Lung (tissue), 9 donors: ENCODE measurements at regions not wholly inside any gene's neighbourhood (a gene's known extent, or its start where the extent isn't known, plus 50 kb on each side); places are given as distances from the start of the nearest gene placed in this dataset.
"Not testable (repeated sequence)": the region's sequence is repeated elsewhere in the genome, so short reads cannot be mapped to it uniquely, and the experiment has no call there.

Experiments used
- ATAC-seq: fragments of 200-7000 bp; cut with Tn5 transposase; one replicate; pipeline ENCODE4 v1.9.1; 2020; ENCODE audit warnings: moderate number of reproducible peaks; ENCODE audit not compliant: insufficient read depth, low FRiP score
- DNase-seq, 3 donors: peaks; one replicate each; pipeline ENCODE4 v3.0.0-alpha.2; 2013 to 2017
- H3K27ac ChIP-seq, 2 donors: one replicate each; pipeline ENCODE4 v1.5.1; 2013; ENCODE audit warnings: mild to moderate bottlenecking in 2 of 2, moderate library complexity in 2 of 2, control low read depth in 1 of 2, inconsistent platforms in 1 of 2, low read depth in 1 of 2, low read length in 1 of 2
- H3K27me3 ChIP-seq, 3 donors: one replicate each; pipeline ENCODE4 v1.5.1; 2013; ENCODE audit warnings: low read length in 2 of 3; ENCODE audit not compliant: control insufficient read depth in 3 of 3, insufficient read depth in 3 of 3
- H3K36me3 ChIP-seq, 4 donors: one replicate each; pipeline ENCODE4 v1.5.1; 2013; ENCODE audit warnings: low read length in 4 of 4, mild to moderate bottlenecking in 1 of 4, moderate library complexity in 1 of 4; ENCODE audit not compliant: control insufficient read depth in 4 of 4, insufficient read depth in 4 of 4
- H3K4me1 ChIP-seq, 5 donors: one replicate each; pipeline ENCODE4 v1.5.1; 2013; ENCODE audit warnings: low read length in 5 of 5, mild to moderate bottlenecking in 2 of 5, moderate library complexity in 1 of 5; ENCODE audit not compliant: control insufficient read depth in 5 of 5, insufficient read depth in 5 of 5
- H3K4me3 ChIP-seq: one replicate; pipeline ENCODE4 v1.5.1; 2013; ENCODE audit warnings: mild to moderate bottlenecking, control low read depth, moderate library complexity
- H3K9ac ChIP-seq, 2 donors: one replicate each; pipeline ENCODE4 v1.5.1; 2013; ENCODE audit warnings: low read length in 2 of 2, control low read depth in 1 of 2; ENCODE audit not compliant: insufficient read depth in 1 of 2
- H3K9me3 ChIP-seq, 4 donors: one replicate each; pipeline ENCODE4 v1.5.1; 2013; ENCODE audit warnings: low read length in 3 of 4, mild to moderate bottlenecking in 1 of 4, moderate library complexity in 1 of 4; ENCODE audit not compliant: control insufficient read depth in 4 of 4, insufficient read depth in 3 of 4
- WGBS, 2 donors: extraction: QIAGEN DNeasy Blood & Tissue Kit; methylation state at CpG; one replicate each; pipeline ENCODE4 v1.1.7; 2013; 5-methylcytosine and 5-hydroxymethylcytosine counted together
- donor health status: Bipolar disorder and iron deficiency.
- donor health status: healthy.
- donor health status: DM: yes; HTN: yes; CAD: no.

GRCh38 chr18:104264-104663 lies 54.1 kb upstream of the USP14 start:
- WGBS, 2 donors = 67 to 76% methylated on average over 3 of the region's 4 CpGs
- H3K4me1 ChIP-seq, ATAC-seq, H3K27me3 ChIP-seq, DNase-seq, H3K36me3 ChIP-seq, H3K4me3 ChIP-seq, H3K9me3 ChIP-seq, H3K9ac ChIP-seq, H3K27ac ChIP-seq: not testable (repeated sequence)

- ATAC-seq, H3K36me3 ChIP-seq, H3K4me1 ChIP-seq, H3K27me3 ChIP-seq, H3K27ac ChIP-seq, H3K4me3 ChIP-seq, DNase-seq, H3K9ac ChIP-seq, H3K9me3 ChIP-seq: not testable (repeated sequence)
- 70 to 81% methylated on average over 7 of the region's 7 CpGs for WGBS, 2 donors
Observed at GRCh38 chr18:105161-106053, 53.0 kb upstream of the USP14 start.

GRCh38 chr18:106054-106851 lies 52.1 kb upstream of the USP14 start:
- H3K9me3 ChIP-seq, H3K4me3 ChIP-seq, H3K27ac ChIP-seq, DNase-seq, H3K4me1 ChIP-seq, H3K36me3 ChIP-seq, ATAC-seq, H3K27me3 ChIP-seq, H3K9ac ChIP-seq: not testable (repeated sequence)
- whole genome bisulfite sequencing, 2 donors = 68 to 76% methylated on average over 4 of the region's 4 CpGs

GRCh38 chr18:106868-107384 lies 51.4 kb upstream of the USP14 start:
- not testable (repeated sequence) for H3K27me3 ChIP-seq, H3K9ac ChIP-seq, H3K4me1 ChIP-seq, H3K27ac ChIP-seq, ATAC-seq, DNase-seq, H3K36me3 ChIP-seq, H3K9me3 ChIP-seq, H3K4me3 ChIP-seq
- 60 to 61% methylated on average over 2 of the region's 2 CpGs for WGBS, 2 donors

- 60 to 64% methylated on average over 5 of the region's 5 CpGs for WGBS, 2 donors
Observed at GRCh38 chr18:107464-107863, 50.9 kb upstream of the USP14 start.

GRCh38 chr18:107947-108664 lies 50.3 kb upstream of the USP14 start:
- H3K4me3 ChIP-seq, H3K27ac ChIP-seq, H3K9ac ChIP-seq, H3K4me1 ChIP-seq, H3K27me3 ChIP-seq, DNase-seq, H3K36me3 ChIP-seq, H3K9me3 ChIP-seq: not testable (repeated sequence)
- peak; percentile 81 for ATAC-seq
- 44 to 52% methylated on average over 1 of the region's 3 CpGs for WGBS, 2 donors

More at GRCh38 chr18:107464-107863, 50.9 kb upstream of the USP14 start:
- H3K4me3 ChIP-seq, H3K27ac ChIP-seq, H3K9ac ChIP-seq, DNase-seq, H3K4me1 ChIP-seq, ATAC-seq, H3K27me3 ChIP-seq, H3K36me3 ChIP-seq, H3K9me3 ChIP-seq: not testable (repeated sequence)
